CD4-positive, alpha-beta T cell treated with Interleukin-2 at 100 ng/mL for 4 hours (primary cell): ENCODE measurements at regions not wholly inside any gene's neighbourhood (a gene's known extent, or its start where the extent isn't known, plus 50 kb on each side); places are given as distances from the start of the nearest gene placed in this dataset.

Source experiments
- DNase-seq: peaks from one replicate; pipeline ENCODE4 v3.0.0-alpha.2; 2020; ENCODE audit warnings: low spot score

- DNase-seq, result no peak
These were observed 86.1 kb upstream of the VAV3 start for GRCh38 chr1:108050911-108051629.

- no peak for DNase-seq
These were observed 85.2 kb upstream of the VAV3 start for GRCh38 chr1:108050158-108050557.

GRCh38 chr1:108049178-108049819, 84.3 kb upstream of the VAV3 start:
- DNase-seq, result no peak

GRCh38 chr1:108048301-108049177, 83.6 kb upstream of the VAV3 start:
- no peak for DNase-seq

GRCh38 chr1:108047085-108047484, 82.1 kb upstream of the VAV3 start:
- no peak for DNase-seq

- no peak for DNase-seq
These were observed 81.0 kb upstream of the VAV3 start for GRCh38 chr1:108046026-108046425.

- DNase-seq, result no peak
These were observed 80.5 kb upstream of the VAV3 start for GRCh38 chr1:108045460-108045859.

GRCh38 chr1:108044318-108044717, 79.3 kb upstream of the VAV3 start:
- no peak for DNase-seq

GRCh38 chr1:108043707-108044106, 78.7 kb upstream of the VAV3 start:
- DNase-seq, result no peak

- DNase-seq, result no peak
These were observed 77.6 kb upstream of the VAV3 start for GRCh38 chr1:108042610-108043009.

- peak; percentile 28 for DNase-seq
These were observed 76.6 kb upstream of the VAV3 start for GRCh38 chr1:108041360-108042142.

- no peak for DNase-seq
These were observed 73.8 kb upstream of the VAV3 start for GRCh38 chr1:108038653-108039236.

- DNase-seq, result no peak
These were observed 72.0 kb upstream of the VAV3 start for GRCh38 chr1:108036796-108037562.

GRCh38 chr1:108034396-108034795, 69.4 kb upstream of the VAV3 start:
- DNase-seq, result no peak

GRCh38 chr1:108033550-108033951, 68.6 kb upstream of the VAV3 start:
- DNase-seq, result no peak

- no peak for DNase-seq
These were observed 63.9 kb upstream of the VAV3 start for GRCh38 chr1:108028841-108029388.

GRCh38 chr1:108027389-108027788, 62.4 kb upstream of the VAV3 start:
- DNase-seq, result no peak

- no peak for DNase-seq
These were observed 52.7 kb upstream of the VAV3 start for GRCh38 chr1:108017698-108018097.

GRCh38 chr1:108016451-108016920, 51.5 kb upstream of the VAV3 start:
- no peak for DNase-seq
